GM12874 (cell line): ENCODE measurements at regions not wholly inside any gene's neighbourhood (a gene's known extent, or its start where the extent isn't known, plus 50 kb on each side); places are given as distances from the start of the nearest gene placed in this dataset.

Source experiments
- CTCF ChIP-seq: IDR thresholded peaks from 2 replicates; pipeline ENCODE4 v1.5.1; 2011; ENCODE audit warnings: low read depth, mild to moderate bottlenecking, control low read depth, low read length, moderate library complexity; ENCODE audit not compliant: insufficient read depth

GRCh38 chr1:22196041-22196440 lies 53.1 kb upstream of the WNT4 start:
- no peak for TF ChIP-seq CTCF

- TF ChIP-seq CTCF: no peak
These were observed 53.7 kb upstream of the WNT4 start for GRCh38 chr1:22196641-22197040.

- TF ChIP-seq CTCF: no peak
These were observed 54.7 kb upstream of the WNT4 start for GRCh38 chr1:22197644-22198043.

- TF ChIP-seq CTCF: no peak
These were observed 58.1 kb upstream of the WNT4 start for GRCh38 chr1:22201023-22201422.

- no peak for TF ChIP-seq CTCF
These were observed 60.4 kb upstream of the WNT4 start for GRCh38 chr1:22203335-22203734.

GRCh38 chr1:22204057-22204840 lies 61.4 kb upstream of the WNT4 start:
- TF ChIP-seq CTCF: no peak

- TF ChIP-seq CTCF: no peak
These were observed 62.4 kb upstream of the WNT4 start for GRCh38 chr1:22204989-22205913.
